Liver (tissue), 3 donors: ENCODE measurements at regions not wholly inside any gene's neighbourhood (a gene's known extent, or its start where the extent isn't known, plus 50 kb on each side); places are given as distances from the start of the nearest gene placed in this dataset.

ENCODE experiments used
- TAF1 ChIP-seq: conservative IDR thresholded peaks from 2 replicates; pipeline ENCODE4 v1.6.1; 2016; ENCODE audit warnings: antibody characterized with exemption, mild to moderate bottlenecking
- YY1 ChIP-seq: IDR thresholded peaks from 2 replicates; pipeline ENCODE4 v1.6.1; 2016; ENCODE audit warnings: antibody characterized with exemption, mild to moderate bottlenecking
- TF ChIP-seq, protein P1 (sequence below): IDR thresholded peaks from 2 replicates; pipeline ENCODE4 v1.6.1; 2016; ENCODE audit warnings: antibody characterized with exemption, mild to moderate bottlenecking
- TF ChIP-seq, protein P2 (sequence below): fragments of 150-350 bp; IDR thresholded peaks from 2 replicates; pipeline ENCODE4 v1.5.1; 2017; ENCODE audit warnings: improper control_type of control experiment, low read depth, low read length; ENCODE audit not compliant: missing input control
- TF ChIP-seq, protein P3 (sequence below): IDR thresholded peaks from 2 replicates; pipeline ENCODE4 v1.6.1; 2016; ENCODE audit warnings: antibody characterized with exemption
- donor health status: healthy.
- donor health status: healthy.

DNA sequence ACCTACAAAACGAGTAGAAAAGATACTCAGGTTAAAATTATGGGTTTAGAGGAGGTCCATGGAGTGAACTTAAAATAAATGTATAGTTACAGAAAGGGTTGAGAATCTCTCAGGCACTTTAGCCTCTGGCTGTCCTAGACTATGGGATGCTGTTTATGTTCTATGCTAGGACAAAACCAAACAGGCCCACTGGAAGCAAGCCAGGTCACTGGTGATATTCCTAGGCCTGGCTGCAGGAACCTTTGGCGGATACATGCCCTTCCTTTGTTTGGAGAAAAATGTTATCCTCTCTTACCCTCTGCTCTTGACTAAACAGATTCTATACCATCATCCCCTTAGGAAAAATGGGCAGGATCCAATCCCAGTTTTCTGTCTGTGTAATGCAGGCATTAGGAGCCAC lies 90.7 kb upstream of the DUSP10 start:
- TF ChIP-seq, protein P1, sequence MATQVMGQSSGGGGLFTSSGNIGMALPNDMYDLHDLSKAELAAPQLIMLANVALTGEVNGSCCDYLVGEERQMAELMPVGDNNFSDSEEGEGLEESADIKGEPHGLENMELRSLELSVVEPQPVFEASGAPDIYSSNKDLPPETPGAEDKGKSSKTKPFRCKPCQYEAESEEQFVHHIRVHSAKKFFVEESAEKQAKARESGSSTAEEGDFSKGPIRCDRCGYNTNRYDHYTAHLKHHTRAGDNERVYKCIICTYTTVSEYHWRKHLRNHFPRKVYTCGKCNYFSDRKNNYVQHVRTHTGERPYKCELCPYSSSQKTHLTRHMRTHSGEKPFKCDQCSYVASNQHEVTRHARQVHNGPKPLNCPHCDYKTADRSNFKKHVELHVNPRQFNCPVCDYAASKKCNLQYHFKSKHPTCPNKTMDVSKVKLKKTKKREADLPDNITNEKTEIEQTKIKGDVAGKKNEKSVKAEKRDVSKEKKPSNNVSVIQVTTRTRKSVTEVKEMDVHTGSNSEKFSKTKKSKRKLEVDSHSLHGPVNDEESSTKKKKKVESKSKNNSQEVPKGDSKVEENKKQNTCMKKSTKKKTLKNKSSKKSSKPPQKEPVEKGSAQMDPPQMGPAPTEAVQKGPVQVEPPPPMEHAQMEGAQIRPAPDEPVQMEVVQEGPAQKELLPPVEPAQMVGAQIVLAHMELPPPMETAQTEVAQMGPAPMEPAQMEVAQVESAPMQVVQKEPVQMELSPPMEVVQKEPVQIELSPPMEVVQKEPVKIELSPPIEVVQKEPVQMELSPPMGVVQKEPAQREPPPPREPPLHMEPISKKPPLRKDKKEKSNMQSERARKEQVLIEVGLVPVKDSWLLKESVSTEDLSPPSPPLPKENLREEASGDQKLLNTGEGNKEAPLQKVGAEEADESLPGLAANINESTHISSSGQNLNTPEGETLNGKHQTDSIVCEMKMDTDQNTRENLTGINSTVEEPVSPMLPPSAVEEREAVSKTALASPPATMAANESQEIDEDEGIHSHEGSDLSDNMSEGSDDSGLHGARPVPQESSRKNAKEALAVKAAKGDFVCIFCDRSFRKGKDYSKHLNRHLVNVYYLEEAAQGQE: no peak
- TF ChIP-seq, protein P2, sequence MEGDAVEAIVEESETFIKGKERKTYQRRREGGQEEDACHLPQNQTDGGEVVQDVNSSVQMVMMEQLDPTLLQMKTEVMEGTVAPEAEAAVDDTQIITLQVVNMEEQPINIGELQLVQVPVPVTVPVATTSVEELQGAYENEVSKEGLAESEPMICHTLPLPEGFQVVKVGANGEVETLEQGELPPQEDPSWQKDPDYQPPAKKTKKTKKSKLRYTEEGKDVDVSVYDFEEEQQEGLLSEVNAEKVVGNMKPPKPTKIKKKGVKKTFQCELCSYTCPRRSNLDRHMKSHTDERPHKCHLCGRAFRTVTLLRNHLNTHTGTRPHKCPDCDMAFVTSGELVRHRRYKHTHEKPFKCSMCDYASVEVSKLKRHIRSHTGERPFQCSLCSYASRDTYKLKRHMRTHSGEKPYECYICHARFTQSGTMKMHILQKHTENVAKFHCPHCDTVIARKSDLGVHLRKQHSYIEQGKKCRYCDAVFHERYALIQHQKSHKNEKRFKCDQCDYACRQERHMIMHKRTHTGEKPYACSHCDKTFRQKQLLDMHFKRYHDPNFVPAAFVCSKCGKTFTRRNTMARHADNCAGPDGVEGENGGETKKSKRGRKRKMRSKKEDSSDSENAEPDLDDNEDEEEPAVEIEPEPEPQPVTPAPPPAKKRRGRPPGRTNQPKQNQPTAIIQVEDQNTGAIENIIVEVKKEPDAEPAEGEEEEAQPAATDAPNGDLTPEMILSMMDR: no peak
- TF ChIP-seq YY1 (no peak), TAF1 (no peak)
- TF ChIP-seq, protein P3, sequence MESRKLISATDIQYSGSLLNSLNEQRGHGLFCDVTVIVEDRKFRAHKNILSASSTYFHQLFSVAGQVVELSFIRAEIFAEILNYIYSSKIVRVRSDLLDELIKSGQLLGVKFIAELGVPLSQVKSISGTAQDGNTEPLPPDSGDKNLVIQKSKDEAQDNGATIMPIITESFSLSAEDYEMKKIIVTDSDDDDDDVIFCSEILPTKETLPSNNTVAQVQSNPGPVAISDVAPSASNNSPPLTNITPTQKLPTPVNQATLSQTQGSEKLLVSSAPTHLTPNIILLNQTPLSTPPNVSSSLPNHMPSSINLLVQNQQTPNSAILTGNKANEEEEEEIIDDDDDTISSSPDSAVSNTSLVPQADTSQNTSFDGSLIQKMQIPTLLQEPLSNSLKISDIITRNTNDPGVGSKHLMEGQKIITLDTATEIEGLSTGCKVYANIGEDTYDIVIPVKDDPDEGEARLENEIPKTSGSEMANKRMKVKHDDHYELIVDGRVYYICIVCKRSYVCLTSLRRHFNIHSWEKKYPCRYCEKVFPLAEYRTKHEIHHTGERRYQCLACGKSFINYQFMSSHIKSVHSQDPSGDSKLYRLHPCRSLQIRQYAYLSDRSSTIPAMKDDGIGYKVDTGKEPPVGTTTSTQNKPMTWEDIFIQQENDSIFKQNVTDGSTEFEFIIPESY: no peak
